HepG2 (cell line): ENCODE measurements at regions not wholly inside any gene's neighbourhood (a gene's known extent, or its start where the extent isn't known, plus 50 kb on each side); places are given as distances from the start of the nearest gene placed in this dataset.
A peak's percentile ranks its signal among the peaks of the same experiment; 100 is the strongest.

ENCODE experiments used
- BCL6 ChIP-seq: IDR thresholded peaks from 2 replicates; pipeline ENCODE4 v1.6.1; 2016; ENCODE audit warnings: missing genetic modification reagents, missing compliant biosample characterization
- GZF1 ChIP-seq: sonication (generic); formaldehyde crosslinking; IDR thresholded peaks from 2 replicates; pipeline ENCODE4 v1.5.1; 2020; ENCODE audit warnings: mild to moderate bottlenecking, missing genetic modification reagents
- IRF2 ChIP-seq: IDR thresholded peaks from 2 replicates; pipeline ENCODE4 v1.6.1; 2018; ENCODE audit warnings: missing genetic modification reagents, missing compliant biosample characterization
- JDP2 ChIP-seq: sonication (generic); formaldehyde crosslinking; IDR thresholded peaks from 2 replicates; pipeline ENCODE4 v1.8.1; 2022; ENCODE audit warnings: missing genetic modification reagents, borderline replicate concordance
- KMT2A ChIP-seq: sonication (generic); formaldehyde crosslinking; IDR thresholded peaks from 2 replicates; pipeline ENCODE4 v1.4.0; 2020; ENCODE audit warnings: missing genetic modification reagents
- MXI1 ChIP-seq: IDR thresholded peaks from 3 replicates; pipeline ENCODE4 v1.6.1; 2012; ENCODE audit warnings: low read depth, low read length, inconsistent platforms, borderline replicate concordance
- NCOR1 ChIP-seq: fragments of 200-600 bp; sonication (generic); IDR thresholded peaks from 2 replicates; pipeline ENCODE4 v1.7.0; 2017; ENCODE audit warnings: antibody characterized with exemption, low read length, borderline replicate concordance
- PAX8 ChIP-seq: sonication (generic); formaldehyde crosslinking; IDR thresholded peaks from 2 replicates; pipeline ENCODE4 v1.8.0; 2022; ENCODE audit warnings: mild to moderate bottlenecking, missing genetic modification reagents, borderline replicate concordance
- PRDM10 ChIP-seq: sonication (generic); formaldehyde crosslinking; IDR thresholded peaks from 2 replicates; pipeline ENCODE4 v1.4.0; 2020; ENCODE audit warnings: low read depth, missing genetic modification reagents
- REXO4 ChIP-seq: sonication (generic); formaldehyde crosslinking; IDR thresholded peaks from 2 replicates; pipeline ENCODE4 v1.8.0; 2022; ENCODE audit warnings: missing genetic modification reagents, mild to moderate bottlenecking, borderline replicate concordance
- SOX5 ChIP-seq: IDR thresholded peaks from 2 replicates; pipeline ENCODE4 v1.6.1; 2016; ENCODE audit warnings: borderline replicate concordance
- SOX6 ChIP-seq, 2 experiments: fragments of 450-650 bp in 1 of 2; sonication (generic) in 1 of 2; formaldehyde crosslinking in 1 of 2; IDR thresholded peaks; 2 replicates each; pipeline versions ENCODE4 v1.4.0 to v1.6.1; 2017 to 2020; ENCODE audit warnings: antibody characterized with exemption in 1 of 2, mild to moderate bottlenecking in 1 of 2, missing genetic modification reagents in 1 of 2
- STAT6 ChIP-seq: sonication (generic); formaldehyde crosslinking; IDR thresholded peaks from 2 replicates; pipeline ENCODE4 v1.4.0; 2020; ENCODE audit warnings: missing genetic modification reagents, mild to moderate bottlenecking, borderline replicate concordance
- TRIM24 ChIP-seq: sonication (generic); formaldehyde crosslinking; IDR thresholded peaks from 2 replicates; pipeline ENCODE4 v1.8.0; 2022; ENCODE audit warnings: mild to moderate bottlenecking, missing genetic modification reagents
- TSC22D2 ChIP-seq: sonication (generic); formaldehyde crosslinking; IDR thresholded peaks from 2 replicates; pipeline ENCODE4 v1.5.1; 2020; ENCODE audit warnings: missing genetic modification reagents, mild to moderate bottlenecking, borderline replicate concordance
- ZBTB38 ChIP-seq: sonication (generic); formaldehyde crosslinking; IDR thresholded peaks from 2 replicates; pipeline ENCODE4 v1.5.1; 2020; ENCODE audit warnings: mild to moderate bottlenecking, missing genetic modification reagents
- ZNF33A ChIP-seq: sonication (generic); formaldehyde crosslinking; IDR thresholded peaks from 2 replicates; pipeline ENCODE4 v1.5.1; 2020; ENCODE audit warnings: missing genetic modification reagents, mild to moderate bottlenecking, moderate library complexity, borderline replicate concordance
- ZNF670 ChIP-seq: sonication (generic); formaldehyde crosslinking; IDR thresholded peaks from 2 replicates; pipeline ENCODE4 v1.8.0; 2022; ENCODE audit warnings: mild to moderate bottlenecking, missing genetic modification reagents, borderline replicate concordance

GRCh38 chr16:87543436-87544191 is 50.8 kb upstream of the ZCCHC14 start (continued):
- TF ChIP-seq ZNF670 (CRISPR knock-in tag): no peak
- 0 out of 2 replicates have a peak, but pooled peaks have one; percentile 14 for TF ChIP-seq SOX5 (CRISPR knock-in tag)
- TF ChIP-seq TRIM24: no peak
- no peak for TF ChIP-seq NCOR1
- TF ChIP-seq TSC22D2 (CRISPR knock-in tag): peak; percentile 49; the same call in 1 of the 2 replicates
- peak; percentile 38; the same call in 1 of the 2 replicates for TF ChIP-seq PRDM10 (CRISPR knock-in tag)
- TF ChIP-seq BCL6 (CRISPR knock-in tag): 0 out of 2 replicates have a peak, but pooled peaks have one; percentile 11
- TF ChIP-seq REXO4: no peak
- no peak for TF ChIP-seq MXI1
- TF ChIP-seq JDP2: no peak
- no peak for TF ChIP-seq GZF1 (CRISPR knock-in tag)
- no peak for TF ChIP-seq PAX8 (CRISPR knock-in tag)
- TF ChIP-seq ZBTB38 (CRISPR knock-in tag): peak; percentile 72; the same call in 1 of the 2 replicates
- peak; percentile 21; the same call in 1 of the 2 replicates for TF ChIP-seq KMT2A (CRISPR knock-in tag)
- TF ChIP-seq SOX6 (IDR thresholded peaks at IDR 0.05): no peak
- peak; percentile 29 for TF ChIP-seq SOX6 (CRISPR knock-in tag; IDR thresholded peaks at IDR 0.05)
- 0 out of 2 replicates have a peak, but pooled peaks have one; percentile 10 for TF ChIP-seq IRF2 (CRISPR knock-in tag)
- TF ChIP-seq STAT6: no peak
- no peak for TF ChIP-seq ZNF33A
